HG03558 (cell line): ENCODE measurements at regions not wholly inside any gene's neighbourhood (a gene's known extent, or its start where the extent isn't known, plus 50 kb on each side); places are given as distances from the start of the nearest gene placed in this dataset.

Source experiments
- ATAC-seq: cut with Tn5 transposase; IDR thresholded peaks from one replicate; pipeline ENCODE4 v1.9.1; 2021; ENCODE audit warnings: moderate number of reproducible peaks; ENCODE audit not compliant: unreplicated experiment; ENCODE audit errors: extremely low read depth

GRCh38 chr1:78790174-78790573 lies 140.5 kb downstream of the IFI44 start:
- no peak for ATAC-seq

DNA sequence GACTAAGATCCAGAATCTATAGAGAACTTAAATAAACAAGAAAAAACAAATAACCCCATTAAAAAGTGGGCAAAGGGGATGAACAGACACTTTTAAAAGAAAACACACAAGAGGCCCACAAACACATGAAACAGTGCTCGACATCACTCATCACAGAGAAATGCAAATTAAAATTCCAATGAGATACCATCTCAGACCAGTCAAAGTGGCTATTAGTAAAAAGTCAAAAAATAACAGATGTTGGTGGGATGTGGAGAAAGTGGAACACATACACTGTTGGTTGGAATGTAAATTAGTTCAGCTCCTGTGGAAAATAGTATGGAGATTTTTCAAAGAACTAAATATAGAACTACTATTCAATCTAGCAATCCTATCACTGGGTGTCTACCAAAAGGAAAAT lies 143.1 kb downstream of the IFI44 start:
- ATAC-seq: no peak

DNA sequence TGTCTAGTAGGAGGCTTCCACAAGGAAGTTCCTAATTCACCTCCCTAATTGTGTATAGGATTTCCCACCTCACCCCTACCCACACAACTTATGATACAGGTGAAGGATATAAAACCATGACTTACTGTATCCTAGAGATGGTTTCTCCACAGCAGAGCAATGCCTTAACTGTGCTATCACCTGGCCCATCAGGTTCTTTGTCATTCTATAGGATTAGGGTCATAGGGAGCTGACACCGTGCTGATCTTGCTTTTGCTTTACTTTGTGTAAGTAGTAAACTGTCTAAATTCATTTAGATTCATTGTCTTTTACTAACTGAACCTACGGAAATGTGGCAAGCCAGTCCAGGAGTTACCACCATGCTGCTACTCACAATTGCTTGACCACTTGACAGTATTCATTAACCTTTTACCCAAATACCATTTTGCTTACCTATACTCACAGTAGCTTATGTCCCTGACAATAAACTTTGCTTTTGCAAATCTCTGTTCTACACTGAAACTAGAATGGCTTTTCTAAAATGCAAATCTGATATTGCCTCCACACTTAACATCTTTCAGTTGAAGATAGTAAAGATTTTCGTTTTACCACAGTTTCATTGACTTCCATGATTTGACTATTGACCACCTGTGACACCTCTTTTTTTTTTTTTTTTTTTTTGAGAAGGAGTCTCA lies 147.6 kb downstream of the IFI44 start:
- ATAC-seq: no peak

GRCh38 chr1:78799926-78800325 lies 150.3 kb downstream of the IFI44 start:
- ATAC-seq: no peak

DNA sequence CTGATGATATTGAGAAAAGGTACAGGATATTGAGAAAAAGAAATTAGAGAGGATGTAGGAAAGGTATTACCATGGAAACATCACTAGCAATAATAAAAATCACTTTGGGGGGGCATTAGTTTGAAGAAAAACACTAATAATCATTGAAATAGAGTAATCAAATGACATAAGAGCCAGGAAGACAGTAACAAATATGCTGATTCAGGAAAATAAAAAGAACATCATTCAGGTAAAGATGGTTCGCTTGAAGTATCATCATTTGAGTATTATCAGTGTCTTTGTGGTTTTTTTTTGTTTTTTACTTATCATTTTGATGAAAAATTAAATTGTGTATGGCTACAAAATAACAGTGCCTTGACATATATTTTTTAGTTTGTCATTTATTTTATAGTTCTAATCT lies 164.5 kb downstream of the IFI44 start:
- no peak for ATAC-seq

DNA sequence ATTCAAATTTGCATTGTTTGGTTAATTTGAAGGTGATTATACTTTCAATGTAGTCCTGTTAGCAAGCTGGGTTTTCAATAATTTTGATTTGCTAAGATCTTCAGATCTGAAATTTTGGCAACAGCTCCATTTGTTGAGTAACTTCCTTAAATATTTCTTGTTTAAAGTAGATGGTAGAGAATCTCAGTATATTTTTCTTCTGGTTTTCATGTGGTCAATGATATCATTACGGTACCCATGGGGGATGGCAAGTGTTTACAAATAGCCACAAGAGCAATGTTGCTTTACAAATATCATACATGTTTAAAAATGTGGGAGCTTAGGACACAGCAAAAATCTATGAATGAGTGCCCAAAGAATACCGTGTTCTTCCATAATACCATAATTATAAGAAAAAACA lies 175.9 kb downstream of the IFI44 start:
- no peak for ATAC-seq

DNA sequence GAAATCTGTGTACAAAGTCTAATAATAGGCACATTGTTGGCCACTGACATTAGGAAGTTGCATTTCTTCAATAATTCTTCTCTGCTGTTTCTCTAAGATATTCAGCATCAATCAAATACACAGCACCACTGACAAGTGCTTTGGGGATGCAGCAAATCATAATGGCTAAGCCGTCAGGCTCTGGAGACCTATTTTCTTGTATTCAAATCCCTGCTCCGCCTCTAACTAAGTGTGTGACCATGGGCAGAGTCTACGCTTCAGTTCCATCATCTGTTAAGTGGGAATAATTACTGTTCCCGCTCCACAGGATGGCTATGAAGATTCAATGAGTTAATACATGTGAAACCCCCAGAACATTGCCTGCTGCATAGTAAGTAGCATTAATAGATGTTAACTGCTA lies 176.9 kb downstream of the ADGRL4 start:
- no peak for ATAC-seq

GRCh38 chr1:78830321-78830720 lies 176.2 kb downstream of the ADGRL4 start:
- ATAC-seq: no peak

- no peak for ATAC-seq
Observed at GRCh38 chr1:78831731-78832360, 174.7 kb downstream of the ADGRL4 start.

DNA sequence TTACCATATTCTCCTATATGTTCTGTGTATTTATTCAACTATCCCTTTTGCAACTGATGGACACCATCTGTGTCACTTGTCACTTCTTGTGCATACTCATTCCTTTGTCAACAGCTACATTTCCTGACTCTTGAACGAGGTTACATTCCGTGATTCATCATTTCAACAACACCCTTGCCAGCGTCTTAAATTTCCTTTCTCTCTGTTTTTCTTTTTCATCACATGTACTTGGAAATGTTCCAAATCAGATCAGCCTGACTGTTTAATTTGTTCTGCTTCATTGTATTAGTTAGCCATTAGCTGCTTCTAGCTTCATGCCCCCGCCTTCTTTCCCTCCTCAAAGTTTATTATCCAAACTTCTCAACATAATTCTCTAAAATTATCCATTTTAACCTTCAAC lies 173.0 kb downstream of the ADGRL4 start:
- no peak for ATAC-seq

GRCh38 chr1:78834201-78834741 lies 172.3 kb downstream of the ADGRL4 start:
- peak; percentile 53 for ATAC-seq

DNA sequence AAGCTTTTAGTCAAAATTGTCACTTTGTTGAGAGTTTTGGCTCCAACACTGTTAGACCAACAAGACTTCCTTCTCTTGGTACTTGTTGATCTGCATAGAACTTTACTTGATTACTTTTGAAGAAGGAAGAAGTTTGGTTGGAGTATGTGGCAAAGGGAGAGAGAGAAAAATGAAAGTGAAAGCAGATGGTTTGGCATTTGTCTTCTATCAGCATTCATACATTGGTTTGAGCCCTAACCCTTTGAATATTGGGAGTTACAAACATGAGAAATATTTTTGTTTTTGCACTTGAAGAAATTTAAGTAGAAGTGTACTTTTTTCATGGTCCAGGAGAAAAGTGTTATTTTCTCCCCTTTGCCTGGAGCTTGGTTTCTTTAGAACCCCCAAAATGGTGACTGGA lies 169.8 kb downstream of the ADGRL4 start:
- no peak for ATAC-seq

- ATAC-seq: no peak
Observed at GRCh38 chr1:78839704-78840277, 166.7 kb downstream of the ADGRL4 start.
